ENCODE measurements at regions not wholly inside any gene's neighbourhood (a gene's known extent, or its start where the extent isn't known, plus 50 kb on each side); places are given as distances from the start of the nearest gene placed in this dataset.

DNA sequence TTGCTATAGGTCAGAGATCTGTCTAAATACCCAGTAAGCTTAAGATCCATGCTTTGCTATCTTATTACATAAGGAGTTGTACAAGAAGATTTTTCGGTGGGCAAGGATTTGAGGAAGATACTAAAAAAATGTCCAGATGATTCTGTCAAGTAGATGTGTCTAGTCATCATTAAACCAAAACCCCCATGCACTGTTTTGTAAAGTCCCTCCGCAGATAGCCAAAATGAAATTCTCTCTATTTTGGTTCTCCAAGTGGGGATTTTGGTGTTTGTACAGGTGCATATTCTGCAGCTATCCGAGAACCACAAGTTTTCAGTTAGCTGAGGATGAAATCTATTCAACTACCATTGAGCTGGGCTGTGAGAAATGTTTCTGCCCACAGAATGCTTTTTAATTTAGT lies 994.8 kb downstream of the NLGN4X start:
- dilution Hi-C loops (cut with MboI; ENCODE audit: extremely low pct_ligation_motif_present, low sequenced_read_pairs) (no loop called here), intact Hi-C loops (cut with micrococcal nuclease) (no loop called here)
- H3K4me1 ChIP-seq (ENCODE audit: control insufficient read depth, extremely low read depth, insufficient read depth, low read length), result no peaks in the 10 kb centered on the region
- FAIRE-seq (no peak), DNase-seq (ENCODE audit: low read depth, low spot score) (no peak)
- no peak overlapping the region for H3K4me3 ChIP-seq (replicated peaks in 1 of 3; ENCODE audit: insufficient read depth in 1 of 3, low read depth in 1 of 3, low read length in 3 of 3)
- H3K27ac ChIP-seq (ENCODE audit: insufficient read depth, low read depth, low read length), result no peak overlapping the region
- no TSS peak for BruUV-seq (replicated peaks)
- no peaks in the 10 kb centered on the region for H3K9me1 ChIP-seq (replicated peaks; ENCODE audit: control insufficient read depth, extremely low read depth, insufficient read depth, low read length)
- H3K9ac ChIP-seq (replicated peaks; ENCODE audit: extremely low read depth, insufficient read depth, low read length), result no peak overlapping the region
- H3K79me2 ChIP-seq (ENCODE audit: control insufficient read depth, insufficient read depth, low read length), result no peaks in the 10 kb centered on the region
- ChIA-PET CTCF (no interaction called here), POLR2A (no interaction called here)
- no peaks in the 10 kb centered on the region for H3K27me3 ChIP-seq (ENCODE audit: control insufficient read depth in 2 of 2, insufficient read depth in 2 of 2, low read length in 2 of 2)
- H3K4me2 ChIP-seq (ENCODE audit: insufficient read depth, low read length), result no peak overlapping the region
- TF ChIP-seq MYC (IDR thresholded peaks at IDR 0.05; ENCODE audit: low read depth, low read length), result no peak
- TF ChIP-seq POLR2A (IDR thresholded peaks at IDR 0.05; ENCODE audit: low read depth, low read length), result no peak
- TF ChIP-seq JUN (IDR thresholded peaks at IDR 0.05; ENCODE audit: borderline replicate concordance, insufficient read depth, insufficient read length, low read depth), result no peak
- TF ChIP-seq, protein P1, sequence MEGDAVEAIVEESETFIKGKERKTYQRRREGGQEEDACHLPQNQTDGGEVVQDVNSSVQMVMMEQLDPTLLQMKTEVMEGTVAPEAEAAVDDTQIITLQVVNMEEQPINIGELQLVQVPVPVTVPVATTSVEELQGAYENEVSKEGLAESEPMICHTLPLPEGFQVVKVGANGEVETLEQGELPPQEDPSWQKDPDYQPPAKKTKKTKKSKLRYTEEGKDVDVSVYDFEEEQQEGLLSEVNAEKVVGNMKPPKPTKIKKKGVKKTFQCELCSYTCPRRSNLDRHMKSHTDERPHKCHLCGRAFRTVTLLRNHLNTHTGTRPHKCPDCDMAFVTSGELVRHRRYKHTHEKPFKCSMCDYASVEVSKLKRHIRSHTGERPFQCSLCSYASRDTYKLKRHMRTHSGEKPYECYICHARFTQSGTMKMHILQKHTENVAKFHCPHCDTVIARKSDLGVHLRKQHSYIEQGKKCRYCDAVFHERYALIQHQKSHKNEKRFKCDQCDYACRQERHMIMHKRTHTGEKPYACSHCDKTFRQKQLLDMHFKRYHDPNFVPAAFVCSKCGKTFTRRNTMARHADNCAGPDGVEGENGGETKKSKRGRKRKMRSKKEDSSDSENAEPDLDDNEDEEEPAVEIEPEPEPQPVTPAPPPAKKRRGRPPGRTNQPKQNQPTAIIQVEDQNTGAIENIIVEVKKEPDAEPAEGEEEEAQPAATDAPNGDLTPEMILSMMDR (IDR thresholded peaks at IDR 0.05; ENCODE audit: extremely low read depth in 1 of 2, insufficient read depth in 1 of 2, low read depth in 1 of 2, low read length in 2 of 2), result no peak
- TF ChIP-seq MAX (IDR thresholded peaks at IDR 0.05; ENCODE audit: insufficient read depth, insufficient read length), result no peak
- no peak for TF ChIP-seq EZH2 (IDR thresholded peaks at IDR 0.05; ENCODE audit: borderline replicate concordance, low read depth, low read length, severe bottlenecking)
- no peak for TF ChIP-seq FOS (IDR thresholded peaks at IDR 0.05; ENCODE audit: borderline replicate concordance, insufficient read depth, low read length)
- TF ChIP-seq GATA2 (IDR thresholded peaks at IDR 0.05; ENCODE audit: insufficient read depth, insufficient read length, low read depth, low read length), result no peak
- TF ChIP-seq POLR2AphosphoS5 (IDR thresholded peaks at IDR 0.05; ENCODE audit: insufficient read depth, low read depth, low read length), result no peak
- no peak overlapping the region for H2AFZ ChIP-seq (ENCODE audit: low read depth, low read length)
- no peaks in the 10 kb centered on the region for H3K9me3 ChIP-seq (replicated peaks; ENCODE audit: control insufficient read depth, insufficient read depth, low read length)
- H3K36me3 ChIP-seq (ENCODE audit: control insufficient read depth in 2 of 2, extremely low read depth in 1 of 2, insufficient read depth in 2 of 2, low read length in 2 of 2), result no peaks in the 10 kb centered on the region
- no peaks in the 10 kb centered on the region for H4K20me1 ChIP-seq (replicated peaks; ENCODE audit: control insufficient read depth, extremely low read depth, insufficient read depth, low read length)
